ENCODE measurements at regions not wholly inside any gene's neighbourhood (a gene's known extent, or its start where the extent isn't known, plus 50 kb on each side); places are given as distances from the start of the nearest gene placed in this dataset.
"Not testable (repeated sequence)": the region's sequence is repeated elsewhere in the genome, so short reads cannot be mapped to it uniquely, and the experiment has no call there.

DNA sequence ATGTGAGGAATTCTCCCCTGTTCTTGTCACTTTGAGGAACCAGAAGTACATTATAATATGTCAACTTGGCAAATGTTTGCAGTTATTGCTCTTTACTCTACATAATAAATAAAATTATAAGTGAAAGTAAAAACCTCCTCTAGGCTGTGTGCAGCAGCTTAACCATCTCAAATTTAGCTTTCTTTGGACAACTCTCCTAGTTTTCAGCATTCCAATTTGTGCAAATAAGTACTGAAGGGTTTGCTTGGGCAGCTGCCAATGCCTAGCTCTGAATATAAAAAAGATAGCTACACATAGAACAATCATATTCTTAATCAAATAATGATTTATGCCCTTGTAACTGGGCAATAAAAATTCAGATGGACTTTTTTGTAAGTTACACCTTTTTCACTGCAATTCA lies 82.5 kb downstream of the GASK1B start (continued):
- TF ChIP-seq, protein P1, sequence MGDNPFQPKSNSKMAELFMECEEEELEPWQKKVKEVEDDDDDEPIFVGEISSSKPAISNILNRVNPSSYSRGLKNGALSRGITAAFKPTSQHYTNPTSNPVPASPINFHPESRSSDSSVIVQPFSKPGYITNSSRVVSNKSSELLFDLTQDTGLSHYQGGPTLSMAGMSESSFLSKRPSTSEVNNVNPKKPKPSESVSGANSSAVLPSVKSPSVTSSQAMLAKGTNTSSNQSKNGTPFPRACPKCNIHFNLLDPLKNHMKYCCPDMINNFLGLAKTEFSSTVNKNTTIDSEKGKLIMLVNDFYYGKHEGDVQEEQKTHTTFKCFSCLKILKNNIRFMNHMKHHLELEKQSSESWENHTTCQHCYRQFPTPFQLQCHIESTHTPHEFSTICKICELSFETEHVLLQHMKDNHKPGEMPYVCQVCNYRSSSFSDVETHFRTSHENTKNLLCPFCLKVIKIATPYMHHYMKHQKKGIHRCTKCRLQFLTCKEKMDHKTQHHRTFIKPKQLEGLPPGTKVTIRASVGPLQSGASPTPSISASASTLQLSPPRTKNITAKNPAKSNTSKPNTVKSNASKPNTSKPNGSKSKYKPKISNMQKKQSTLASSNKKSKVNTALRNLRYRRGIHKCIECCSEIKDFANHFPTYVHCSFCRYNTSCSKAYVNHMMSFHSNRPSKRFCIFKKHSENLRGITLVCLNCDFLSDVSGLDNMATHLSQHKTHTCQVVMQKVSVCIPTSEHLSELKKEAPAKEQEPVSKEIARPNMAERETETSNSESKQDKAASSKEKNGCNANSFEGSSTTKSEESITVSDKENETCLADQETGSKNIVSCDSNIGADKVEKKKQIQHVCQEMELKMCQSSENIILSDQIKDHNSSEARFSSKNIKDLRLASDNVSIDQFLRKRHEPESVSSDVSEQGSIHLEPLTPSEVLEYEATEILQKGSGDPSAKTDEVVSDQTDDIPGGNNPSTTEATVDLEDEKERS (tag by site-specific recombination; IDR thresholded peaks at IDR 0.05): no peak

DNA sequence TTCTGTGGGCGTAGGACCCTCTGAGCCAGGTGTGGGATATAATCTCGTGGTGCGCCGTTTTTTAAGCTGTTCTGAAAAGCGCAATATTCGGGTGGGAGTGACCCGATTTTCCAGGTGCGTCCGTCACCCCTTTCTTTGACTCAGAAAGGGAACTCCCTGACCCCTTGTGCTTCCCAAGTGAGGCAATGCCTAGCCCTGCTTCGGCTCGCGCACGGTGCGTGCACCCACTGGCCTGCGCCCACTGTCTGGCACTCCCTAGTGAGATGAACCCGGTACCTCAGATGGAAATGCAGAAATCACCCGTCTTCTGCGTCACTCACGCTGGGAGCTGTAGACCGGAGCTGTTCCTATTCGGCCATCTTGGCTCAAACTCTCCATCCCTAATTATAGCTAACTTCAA lies 82.9 kb downstream of the GASK1B start:
- H3K36me3 ChIP-seq (ENCODE audit: control insufficient read depth in 2 of 2, insufficient read depth in 1 of 2, low read length in 2 of 2); H3K27ac ChIP-seq (ENCODE audit: extremely low read depth, low read depth, low read length); H3K4me1 ChIP-seq (ENCODE audit: control insufficient read depth, insufficient read depth, low read length); H3K9me3 ChIP-seq (ENCODE audit: control insufficient read depth, insufficient read depth, low read depth, low read length); CTCF ChIA-PET; POLR2A ChIA-PET; H3K4me3 ChIP-seq (ENCODE audit: low read depth, low read length): not testable (repeated sequence)

DNA sequence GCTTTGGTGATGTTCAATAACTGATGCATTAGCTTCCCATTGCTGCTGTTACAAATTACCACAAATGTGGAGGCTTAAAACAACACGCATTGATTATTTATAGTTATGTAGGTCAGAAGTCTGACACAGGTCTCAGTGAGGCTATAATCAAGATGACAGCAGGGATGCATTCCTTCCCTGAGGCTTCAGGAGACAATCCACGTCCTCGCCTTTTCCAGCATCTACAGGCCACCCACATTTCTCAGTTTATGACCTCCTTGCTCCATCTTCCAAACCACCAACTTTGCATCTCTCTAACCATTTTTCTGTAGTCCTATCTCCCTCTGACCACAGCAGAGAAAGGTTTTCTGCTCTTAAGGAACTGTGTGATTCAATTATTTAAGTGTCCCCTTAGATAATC lies 92.5 kb downstream of the GASK1B start:
- ChIA-PET POLR2A (no interaction called here), CTCF (no interaction called here)
- TF ChIP-seq, protein P2, sequence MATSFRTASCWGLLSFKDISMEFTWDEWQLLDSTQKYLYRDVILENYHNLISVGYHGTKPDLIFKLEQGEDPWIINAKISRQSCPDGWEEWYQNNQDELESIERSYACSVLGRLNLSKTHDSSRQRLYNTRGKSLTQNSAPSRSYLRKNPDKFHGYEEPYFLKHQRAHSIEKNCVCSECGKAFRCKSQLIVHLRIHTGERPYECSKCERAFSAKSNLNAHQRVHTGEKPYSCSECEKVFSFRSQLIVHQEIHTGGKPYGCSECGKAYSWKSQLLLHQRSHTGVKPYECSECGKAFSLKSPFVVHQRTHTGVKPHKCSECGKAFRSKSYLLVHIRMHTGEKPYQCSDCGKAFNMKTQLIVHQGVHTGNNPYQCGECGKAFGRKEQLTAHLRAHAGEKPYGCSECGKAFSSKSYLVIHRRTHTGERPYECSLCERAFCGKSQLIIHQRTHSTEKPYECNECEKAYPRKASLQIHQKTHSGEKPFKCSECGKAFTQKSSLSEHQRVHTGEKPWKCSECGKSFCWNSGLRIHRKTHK (tag by site-specific recombination; IDR thresholded peaks at IDR 0.05): no peak
- TF ChIP-seq ZNF157 (tag by site-specific recombination; IDR thresholded peaks at IDR 0.05) (no peak), ZNF48 (tag by site-specific recombination; IDR thresholded peaks at IDR 0.05) (no peak), ZNF623 (tag by site-specific recombination; IDR thresholded peaks at IDR 0.05) (no peak), OVOL3 (tag by site-specific recombination; IDR thresholded peaks at IDR 0.05) (no peak), ZNF350 (tag by site-specific recombination; IDR thresholded peaks at IDR 0.05) (no peak), ZNF555 (tag by site-specific recombination; conservative IDR thresholded peaks at IDR 0.05) (no peak), ZNF416 (tag by site-specific recombination; IDR thresholded peaks at IDR 0.05) (no peak), ZNF214 (tag by site-specific recombination; IDR thresholded peaks at IDR 0.05; ENCODE audit: borderline replicate concordance) (no peak), ZNF830 (tag by site-specific recombination; IDR thresholded peaks at IDR 0.05; ENCODE audit: low read depth) (no peak)
- TF ChIP-seq, protein P3, sequence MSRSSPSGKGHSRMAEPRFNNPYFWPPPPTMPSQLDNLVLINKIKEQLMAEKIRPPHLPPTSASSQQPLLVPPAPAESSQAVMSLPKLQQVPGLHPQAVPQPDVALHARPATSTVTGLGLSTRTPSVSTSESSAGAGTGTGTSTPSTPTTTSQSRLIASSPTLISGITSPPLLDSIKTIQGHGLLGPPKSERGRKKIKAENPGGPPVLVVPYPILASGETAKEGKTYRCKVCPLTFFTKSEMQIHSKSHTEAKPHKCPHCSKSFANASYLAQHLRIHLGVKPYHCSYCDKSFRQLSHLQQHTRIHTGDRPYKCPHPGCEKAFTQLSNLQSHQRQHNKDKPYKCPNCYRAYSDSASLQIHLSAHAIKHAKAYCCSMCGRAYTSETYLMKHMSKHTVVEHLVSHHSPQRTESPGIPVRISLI (tag by site-specific recombination; IDR thresholded peaks at IDR 0.05): no peak
- TF ChIP-seq, protein P4, sequence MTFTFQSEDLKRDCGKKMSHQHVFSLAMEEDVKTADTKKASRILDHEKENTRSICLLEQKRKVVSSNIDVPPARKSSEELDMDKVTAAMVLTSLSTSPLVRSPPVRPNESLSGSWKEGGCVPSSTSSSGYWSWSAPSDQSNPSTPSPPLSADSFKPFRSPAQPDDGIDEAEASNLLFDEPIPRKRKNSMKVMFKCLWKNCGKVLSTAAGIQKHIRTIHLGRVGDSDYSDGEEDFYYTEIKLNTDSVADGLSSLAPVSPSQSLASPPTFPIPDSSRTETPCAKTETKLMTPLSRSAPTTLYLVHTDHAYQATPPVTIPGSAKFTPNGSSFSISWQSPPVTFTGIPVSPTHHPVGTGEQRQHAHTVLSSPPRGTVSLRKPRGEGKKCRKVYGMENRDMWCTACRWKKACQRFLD (tag by site-specific recombination; IDR thresholded peaks at IDR 0.05): no peak
- TF ChIP-seq, protein P5, sequence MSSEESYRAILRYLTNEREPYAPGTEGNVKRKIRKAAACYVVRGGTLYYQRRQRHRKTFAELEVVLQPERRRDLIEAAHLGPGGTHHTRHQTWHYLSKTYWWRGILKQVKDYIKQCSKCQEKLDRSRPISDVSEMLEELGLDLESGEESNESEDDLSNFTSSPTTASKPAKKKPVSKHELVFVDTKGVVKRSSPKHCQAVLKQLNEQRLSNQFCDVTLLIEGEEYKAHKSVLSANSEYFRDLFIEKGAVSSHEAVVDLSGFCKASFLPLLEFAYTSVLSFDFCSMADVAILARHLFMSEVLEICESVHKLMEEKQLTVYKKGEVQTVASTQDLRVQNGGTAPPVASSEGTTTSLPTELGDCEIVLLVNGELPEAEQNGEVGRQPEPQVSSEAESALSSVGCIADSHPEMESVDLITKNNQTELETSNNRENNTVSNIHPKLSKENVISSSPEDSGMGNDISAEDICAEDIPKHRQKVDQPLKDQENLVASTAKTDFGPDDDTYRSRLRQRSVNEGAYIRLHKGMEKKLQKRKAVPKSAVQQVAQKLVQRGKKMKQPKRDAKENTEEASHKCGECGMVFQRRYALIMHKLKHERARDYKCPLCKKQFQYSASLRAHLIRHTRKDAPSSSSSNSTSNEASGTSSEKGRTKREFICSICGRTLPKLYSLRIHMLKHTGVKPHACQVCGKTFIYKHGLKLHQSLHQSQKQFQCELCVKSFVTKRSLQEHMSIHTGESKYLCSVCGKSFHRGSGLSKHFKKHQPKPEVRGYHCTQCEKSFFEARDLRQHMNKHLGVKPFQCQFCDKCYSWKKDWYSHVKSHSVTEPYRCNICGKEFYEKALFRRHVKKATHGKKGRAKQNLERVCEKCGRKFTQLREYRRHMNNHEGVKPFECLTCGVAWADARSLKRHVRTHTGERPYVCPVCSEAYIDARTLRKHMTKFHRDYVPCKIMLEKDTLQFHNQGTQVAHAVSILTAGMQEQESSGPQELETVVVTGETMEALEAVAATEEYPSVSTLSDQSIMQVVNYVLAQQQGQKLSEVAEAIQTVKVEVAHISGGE (tag by site-specific recombination; conservative IDR thresholded peaks at IDR 0.05; ENCODE audit: low read depth): no peak
- TF ChIP-seq, protein P6, sequence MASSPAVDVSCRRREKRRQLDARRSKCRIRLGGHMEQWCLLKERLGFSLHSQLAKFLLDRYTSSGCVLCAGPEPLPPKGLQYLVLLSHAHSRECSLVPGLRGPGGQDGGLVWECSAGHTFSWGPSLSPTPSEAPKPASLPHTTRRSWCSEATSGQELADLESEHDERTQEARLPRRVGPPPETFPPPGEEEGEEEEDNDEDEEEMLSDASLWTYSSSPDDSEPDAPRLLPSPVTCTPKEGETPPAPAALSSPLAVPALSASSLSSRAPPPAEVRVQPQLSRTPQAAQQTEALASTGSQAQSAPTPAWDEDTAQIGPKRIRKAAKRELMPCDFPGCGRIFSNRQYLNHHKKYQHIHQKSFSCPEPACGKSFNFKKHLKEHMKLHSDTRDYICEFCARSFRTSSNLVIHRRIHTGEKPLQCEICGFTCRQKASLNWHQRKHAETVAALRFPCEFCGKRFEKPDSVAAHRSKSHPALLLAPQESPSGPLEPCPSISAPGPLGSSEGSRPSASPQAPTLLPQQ (tag by site-specific recombination; IDR thresholded peaks at IDR 0.05): no peak

More for the DNA sequence above, 92.5 kb downstream of the GASK1B start:
- Histone ChIP-seq H3K36me3 (ENCODE audit: control insufficient read depth in 2 of 2, insufficient read depth in 1 of 2, low read length in 2 of 2) (no peaks in the 10 kb centered on the region), H3K4me1 (ENCODE audit: control insufficient read depth, insufficient read depth, low read length) (no peaks in the 10 kb centered on the region), H3K9me3 (ENCODE audit: control insufficient read depth, insufficient read depth, low read depth, low read length) (no peaks in the 10 kb centered on the region), H3K4me3 (ENCODE audit: low read depth, low read length) (no peak overlapping the region), H3K27ac (ENCODE audit: extremely low read depth, low read depth, low read length) (no peak overlapping the region)
